Fibroblast of lung (primary cell): ENCODE measurements at regions not wholly inside any gene's neighbourhood (a gene's known extent, or its start where the extent isn't known, plus 50 kb on each side); places are given as distances from the start of the nearest gene placed in this dataset.

ENCODE experiments used
- DNase-seq, 2 donors: peaks; one replicate each; pipeline versions ENCODE4 v3.0.0 to v3.0.0-alpha.2; 2010; ENCODE audit warnings: low read depth in 2 of 2
- H2AFZ ChIP-seq: 2 replicates; pipeline ENCODE4 v1.5.1; 2012; ENCODE audit warnings: low read length, control low read depth, inconsistent platforms
- H3K27ac ChIP-seq: 2 replicates; pipeline ENCODE4 v1.5.1; 2011; ENCODE audit warnings: low read length, control low read depth; ENCODE audit not compliant: insufficient read depth
- H3K27me3 ChIP-seq: 2 replicates; pipeline ENCODE4 v1.5.1; 2011; ENCODE audit warnings: mild to moderate bottlenecking, low read length; ENCODE audit not compliant: control insufficient read depth, insufficient read depth
- H3K36me3 ChIP-seq: 2 replicates; pipeline ENCODE4 v1.5.1; 2011; ENCODE audit warnings: low read length; ENCODE audit not compliant: control insufficient read depth, insufficient read depth
- H3K4me1 ChIP-seq: 2 replicates; pipeline ENCODE4 v1.5.1; 2011; ENCODE audit warnings: low read length; ENCODE audit not compliant: control insufficient read depth, insufficient read depth; ENCODE audit errors: extremely low read depth
- H3K4me2 ChIP-seq: 2 replicates; pipeline ENCODE4 v1.5.1; 2011; ENCODE audit warnings: low read length, control low read depth; ENCODE audit not compliant: insufficient read depth; ENCODE audit errors: extremely low read depth
- H3K4me3 ChIP-seq, 4 experiments: fragments of 200-600 bp in 1 of 4; sonication (generic) in 1 of 4; replicated peaks in 1 of 4; 2 replicates each; pipeline ENCODE4 v1.5.1; 2011 to 2016; ENCODE audit warnings: low read length in 4 of 4, low read depth in 3 of 4, mild to moderate bottlenecking in 3 of 4, control low read depth in 2 of 4, inconsistent platforms in 1 of 4, mixed read lengths in 1 of 4; ENCODE audit not compliant: insufficient read depth in 1 of 4; ENCODE audit errors: control extremely low read depth in 1 of 4
- H3K79me2 ChIP-seq: 2 replicates; pipeline ENCODE4 v1.5.1; 2012; ENCODE audit warnings: mild to moderate bottlenecking, low read length, inconsistent platforms; ENCODE audit not compliant: control insufficient read depth, insufficient read depth
- H3K9ac ChIP-seq: 2 replicates; pipeline ENCODE4 v1.5.1; 2011; ENCODE audit warnings: mild to moderate bottlenecking, low read length, control low read depth; ENCODE audit not compliant: insufficient read depth
- H3K9me3 ChIP-seq: 2 replicates; pipeline ENCODE4 v1.5.1; 2012; ENCODE audit warnings: low read depth, low read length; ENCODE audit not compliant: control insufficient read depth, insufficient read depth
- H4K20me1 ChIP-seq: 2 replicates; pipeline ENCODE4 v1.5.1; 2011; ENCODE audit warnings: low read length; ENCODE audit not compliant: control insufficient read depth, insufficient read depth; ENCODE audit errors: extremely low read depth
- EZH2 ChIP-seq: IDR thresholded peaks from 2 replicates; pipeline ENCODE4 v1.5.1; 2012; ENCODE audit warnings: low read length, control low read depth, mild to moderate bottlenecking; ENCODE audit errors: missing control alignments
- TF ChIP-seq, protein P1 (sequence below), 2 donors: IDR thresholded peaks in 1 of 2; conservative IDR thresholded peaks in 1 of 2; 1 replicate in 1 of 2; 2 replicates in 1 of 2; pipeline ENCODE4 v1.5.1; 2011 to 2012; ENCODE audit warnings: low read length in 2 of 2, control low read depth in 1 of 2, inconsistent platforms in 1 of 2, low read depth in 1 of 2, mild to moderate bottlenecking in 1 of 2

DNA sequence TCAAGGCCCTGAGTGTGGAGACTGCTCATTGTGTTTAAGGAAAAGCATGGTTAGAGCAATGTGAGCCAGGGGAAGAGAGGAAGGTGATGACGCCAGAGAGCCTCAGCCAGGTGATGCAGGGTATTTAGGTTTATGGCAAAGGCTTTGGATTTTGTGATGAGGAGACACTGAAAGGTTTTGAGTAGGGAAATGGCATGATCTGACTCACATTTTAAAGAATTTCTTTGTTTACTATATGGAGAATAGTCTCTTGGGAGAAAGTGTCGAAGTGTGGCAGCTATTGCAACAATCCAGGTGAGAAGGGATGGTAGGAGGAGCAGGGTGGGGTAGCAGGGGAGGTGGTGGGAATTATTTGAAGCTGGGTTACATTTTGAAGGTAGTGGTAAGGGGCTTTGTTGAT is 293.4 kb upstream of the IGFBP7 start:
- H3K27ac ChIP-seq: no peak overlapping the region
- no peaks in the 10 kb centered on the region for H4K20me1 ChIP-seq
- H3K4me2 ChIP-seq: no peak overlapping the region
- no peak for DNase-seq
- no peak for TF ChIP-seq EZH2
- TF ChIP-seq, protein P1, sequence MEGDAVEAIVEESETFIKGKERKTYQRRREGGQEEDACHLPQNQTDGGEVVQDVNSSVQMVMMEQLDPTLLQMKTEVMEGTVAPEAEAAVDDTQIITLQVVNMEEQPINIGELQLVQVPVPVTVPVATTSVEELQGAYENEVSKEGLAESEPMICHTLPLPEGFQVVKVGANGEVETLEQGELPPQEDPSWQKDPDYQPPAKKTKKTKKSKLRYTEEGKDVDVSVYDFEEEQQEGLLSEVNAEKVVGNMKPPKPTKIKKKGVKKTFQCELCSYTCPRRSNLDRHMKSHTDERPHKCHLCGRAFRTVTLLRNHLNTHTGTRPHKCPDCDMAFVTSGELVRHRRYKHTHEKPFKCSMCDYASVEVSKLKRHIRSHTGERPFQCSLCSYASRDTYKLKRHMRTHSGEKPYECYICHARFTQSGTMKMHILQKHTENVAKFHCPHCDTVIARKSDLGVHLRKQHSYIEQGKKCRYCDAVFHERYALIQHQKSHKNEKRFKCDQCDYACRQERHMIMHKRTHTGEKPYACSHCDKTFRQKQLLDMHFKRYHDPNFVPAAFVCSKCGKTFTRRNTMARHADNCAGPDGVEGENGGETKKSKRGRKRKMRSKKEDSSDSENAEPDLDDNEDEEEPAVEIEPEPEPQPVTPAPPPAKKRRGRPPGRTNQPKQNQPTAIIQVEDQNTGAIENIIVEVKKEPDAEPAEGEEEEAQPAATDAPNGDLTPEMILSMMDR (conservative IDR thresholded peaks at IDR 0.05 in 1 of 2, IDR thresholded peaks at IDR 0.05 in 1 of 2; ENCODE audit: low read depth in 1 of 2, low read length in 2 of 2): no peak
- H3K9me3 ChIP-seq: no peaks in the 10 kb centered on the region
- H3K4me1 ChIP-seq: no peaks in the 10 kb centered on the region
- no peaks in the 10 kb centered on the region for H3K27me3 ChIP-seq
- H2AFZ ChIP-seq: no peak overlapping the region
- H3K36me3 ChIP-seq: no peaks in the 10 kb centered on the region
- H3K4me3 ChIP-seq: no peak overlapping the region
- no peak overlapping the region for H3K9ac ChIP-seq
- H3K79me2 ChIP-seq: no peaks in the 10 kb centered on the region

DNA sequence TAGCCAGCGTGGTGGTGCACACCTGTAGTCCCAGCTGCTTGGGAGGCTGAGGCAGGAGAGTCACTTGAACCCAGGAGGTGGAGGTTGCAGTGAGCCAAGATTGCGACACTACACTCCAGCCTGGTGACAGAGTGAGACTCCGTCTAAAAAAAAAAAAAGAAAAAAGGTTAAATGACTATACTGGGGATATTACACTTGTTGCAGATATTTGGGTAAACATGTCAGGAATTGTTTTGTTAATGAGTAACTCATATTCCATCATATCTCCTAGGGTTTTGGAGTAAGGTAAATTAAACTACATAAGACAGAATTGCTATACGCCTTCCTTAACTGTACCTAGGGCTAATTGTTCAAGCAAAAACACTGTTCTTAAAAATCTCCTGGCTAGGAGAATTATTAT is 291.4 kb upstream of the IGFBP7 start:
- TF ChIP-seq, protein P1 (conservative IDR thresholded peaks at IDR 0.05 in 1 of 2, IDR thresholded peaks at IDR 0.05 in 1 of 2; ENCODE audit: low read depth in 1 of 2, low read length in 2 of 2): no peak
- TF ChIP-seq EZH2: no peak

GRCh38 chr4:57378766-57379165 is 268.6 kb upstream of the IGFBP7 start:
- Histone ChIP-seq H3K9ac (no peak overlapping the region), H3K9me3 (no peaks in the 10 kb centered on the region), H4K20me1 (no peaks in the 10 kb centered on the region), H3K4me1 (no peaks in the 10 kb centered on the region), H3K27me3 (no peaks in the 10 kb centered on the region), H2AFZ (no peak overlapping the region), H3K27ac (no peak overlapping the region), H3K4me3 (no peak overlapping the region), H3K4me2 (no peak overlapping the region), H3K79me2 (no peaks in the 10 kb centered on the region), H3K36me3 (no peaks in the 10 kb centered on the region)
- TF ChIP-seq, protein P1 (conservative IDR thresholded peaks at IDR 0.05 in 1 of 2, IDR thresholded peaks at IDR 0.05 in 1 of 2; ENCODE audit: low read depth in 1 of 2, low read length in 2 of 2): no peak
- no peak for TF ChIP-seq EZH2
- DNase-seq: peak in 1 of 2 donors; percentile 79

More for the DNA sequence above, 291.4 kb upstream of the IGFBP7 start:
- no peaks in the 10 kb centered on the region for H3K36me3 ChIP-seq
- H3K27me3 ChIP-seq: no peaks in the 10 kb centered on the region
- no peak overlapping the region for H2AFZ ChIP-seq
- DNase-seq: no peak
- no peak overlapping the region for H3K9ac ChIP-seq
- H3K9me3 ChIP-seq: no peaks in the 10 kb centered on the region
- H3K4me2 ChIP-seq: no peak overlapping the region
- H3K4me1 ChIP-seq: no peaks in the 10 kb centered on the region
- no peaks in the 10 kb centered on the region for H4K20me1 ChIP-seq
- no peak overlapping the region for H3K27ac ChIP-seq
- H3K4me3 ChIP-seq: no peak overlapping the region
- no peaks in the 10 kb centered on the region for H3K79me2 ChIP-seq
